ENCODE measurements at regions not wholly inside any gene's neighbourhood (a gene's known extent, or its start where the extent isn't known, plus 50 kb on each side); places are given as distances from the start of the nearest gene placed in this dataset.

DNA sequence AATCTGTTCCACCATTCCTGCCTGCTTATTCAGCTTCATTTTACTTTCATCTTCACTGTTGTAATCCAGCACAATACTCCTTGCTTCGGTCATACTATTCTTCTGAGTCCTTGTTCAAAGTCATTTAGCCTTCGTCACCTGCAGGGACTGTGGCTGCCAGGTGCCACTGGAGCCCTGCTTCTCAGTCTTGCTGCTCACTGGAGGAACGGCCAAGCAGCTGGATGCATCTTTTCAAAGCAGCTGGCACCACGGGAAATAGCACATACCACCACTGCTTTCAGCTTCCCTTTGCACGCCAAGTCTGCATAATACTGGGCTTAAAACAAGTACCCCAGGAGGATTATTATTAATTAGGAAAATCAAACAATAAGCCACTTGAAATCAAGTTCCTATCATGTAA is 287.6 kb downstream of the BCHE start (continued):
- no peak for TF ChIP-seq SAFB (IDR thresholded peaks at IDR 0.05; ENCODE audit: borderline replicate concordance, low read depth, low read length)
- TF ChIP-seq MTA3 (IDR thresholded peaks at IDR 0.05; ENCODE audit: borderline replicate concordance), result no peak
- no peak for TF ChIP-seq SIRT6 (IDR thresholded peaks at IDR 0.05; ENCODE audit: low read depth, low read length)
- TF ChIP-seq RUNX1 (IDR thresholded peaks at IDR 0.05; ENCODE audit: low read depth), result no peak
- TF ChIP-seq GTF2A2 (tag; IDR thresholded peaks at IDR 0.05), result no peak
- TF ChIP-seq NFIX (CRISPR knock-in tag; IDR thresholded peaks at IDR 0.05; ENCODE audit: low read depth), result no peak
- TF ChIP-seq, protein P1, sequence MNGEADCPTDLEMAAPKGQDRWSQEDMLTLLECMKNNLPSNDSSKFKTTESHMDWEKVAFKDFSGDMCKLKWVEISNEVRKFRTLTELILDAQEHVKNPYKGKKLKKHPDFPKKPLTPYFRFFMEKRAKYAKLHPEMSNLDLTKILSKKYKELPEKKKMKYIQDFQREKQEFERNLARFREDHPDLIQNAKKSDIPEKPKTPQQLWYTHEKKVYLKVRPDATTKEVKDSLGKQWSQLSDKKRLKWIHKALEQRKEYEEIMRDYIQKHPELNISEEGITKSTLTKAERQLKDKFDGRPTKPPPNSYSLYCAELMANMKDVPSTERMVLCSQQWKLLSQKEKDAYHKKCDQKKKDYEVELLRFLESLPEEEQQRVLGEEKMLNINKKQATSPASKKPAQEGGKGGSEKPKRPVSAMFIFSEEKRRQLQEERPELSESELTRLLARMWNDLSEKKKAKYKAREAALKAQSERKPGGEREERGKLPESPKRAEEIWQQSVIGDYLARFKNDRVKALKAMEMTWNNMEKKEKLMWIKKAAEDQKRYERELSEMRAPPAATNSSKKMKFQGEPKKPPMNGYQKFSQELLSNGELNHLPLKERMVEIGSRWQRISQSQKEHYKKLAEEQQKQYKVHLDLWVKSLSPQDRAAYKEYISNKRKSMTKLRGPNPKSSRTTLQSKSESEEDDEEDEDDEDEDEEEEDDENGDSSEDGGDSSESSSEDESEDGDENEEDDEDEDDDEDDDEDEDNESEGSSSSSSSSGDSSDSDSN (IDR thresholded peaks at IDR 0.05; ENCODE audit: borderline replicate concordance in 1 of 2, low read depth in 2 of 2, low read length in 2 of 2), result no peak

GRCh38 chr3:165549037-165549436 is 288.2 kb downstream of the BCHE start:
- DNase-seq (ENCODE audit: extremely low read depth in 1 of 4, low spot score in 3 of 4) (no peak), FAIRE-seq (no peak), ATAC-seq (no peak)
- no peaks in the 10 kb centered on the region for H3K79me2 ChIP-seq (ENCODE audit: control insufficient read depth, insufficient read depth, low read length)
- H3K4me3 ChIP-seq, result no peak overlapping the region
- BruUV-seq (replicated peaks), result no TSS peak
- H3K4me1 ChIP-seq (replicated peaks in 1 of 2; ENCODE audit: control insufficient read depth in 2 of 2, insufficient read depth in 2 of 2, low read length in 2 of 2), result no peaks in the 10 kb centered on the region
- in situ Hi-C loops (cut with MboI), result no loop called here
- H3K9me3 ChIP-seq (replicated peaks; ENCODE audit: control insufficient read depth, insufficient read depth, low read depth, low read length), result no peaks in the 10 kb centered on the region
- ChIA-PET POLR2A (no interaction called here), CTCF (ENCODE audit: low intra/inter-chr PET ratio) (no interaction called here)
- intact Hi-C loops (cut with micrococcal nuclease), result no loop called here
- no peak overlapping the region for H2AFZ ChIP-seq (ENCODE audit: low read depth, low read length)
- 0% methylated on average over 1 of the region's 1 CpG for WGBS (ENCODE audit: insufficient coverage, low coverage, missing lambda C conversion rate)
- no peak overlapping the region for H3K4me2 ChIP-seq (ENCODE audit: insufficient read depth, low read length)
- no peaks in the 10 kb centered on the region for H3K36me3 ChIP-seq (ENCODE audit: control insufficient read depth, insufficient read depth, low read length)
- H3K9ac ChIP-seq (ENCODE audit: insufficient read depth in 1 of 2, low read depth in 2 of 2, low read length in 2 of 2), result no peak overlapping the region
- no peaks in the 10 kb centered on the region for H3K9me1 ChIP-seq (ENCODE audit: control insufficient read depth, insufficient read depth, low read length)
- H3K27ac ChIP-seq (ENCODE audit: extremely low read depth, low read depth, low read length), result no peak overlapping the region
- H4K20me1 ChIP-seq (replicated peaks; ENCODE audit: control insufficient read depth, insufficient read depth, low read length), result no peaks in the 10 kb centered on the region
- no peaks in the 10 kb centered on the region for H3K27me3 ChIP-seq (ENCODE audit: control insufficient read depth in 2 of 2, insufficient read depth in 2 of 2, low read length in 2 of 2)
- TF ChIP-seq TCF7L2 (IDR thresholded peaks at IDR 0.05; ENCODE audit: low read depth, low read length), result no peak
- no peak for TF ChIP-seq DMBX1 (CRISPR knock-in tag; IDR thresholded peaks at IDR 0.05; ENCODE audit: borderline replicate concordance)
- TF ChIP-seq GABPB2 (CRISPR knock-in tag; conservative IDR thresholded peaks at IDR 0.05), result no peak
- no peak for TF ChIP-seq ARHGAP35 (IDR thresholded peaks at IDR 0.05; ENCODE audit: partially characterized antibody)
- TF ChIP-seq, protein P2, sequence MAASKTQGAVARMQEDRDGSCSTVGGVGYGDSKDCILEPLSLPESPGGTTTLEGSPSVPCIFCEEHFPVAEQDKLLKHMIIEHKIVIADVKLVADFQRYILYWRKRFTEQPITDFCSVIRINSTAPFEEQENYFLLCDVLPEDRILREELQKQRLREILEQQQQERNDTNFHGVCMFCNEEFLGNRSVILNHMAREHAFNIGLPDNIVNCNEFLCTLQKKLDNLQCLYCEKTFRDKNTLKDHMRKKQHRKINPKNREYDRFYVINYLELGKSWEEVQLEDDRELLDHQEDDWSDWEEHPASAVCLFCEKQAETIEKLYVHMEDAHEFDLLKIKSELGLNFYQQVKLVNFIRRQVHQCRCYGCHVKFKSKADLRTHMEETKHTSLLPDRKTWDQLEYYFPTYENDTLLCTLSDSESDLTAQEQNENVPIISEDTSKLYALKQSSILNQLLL (CRISPR knock-in tag; IDR thresholded peaks at IDR 0.05; ENCODE audit: borderline replicate concordance), result no peak
- TF ChIP-seq MEIS2 (IDR thresholded peaks at IDR 0.05; ENCODE audit: partially characterized antibody), result no peak
- no peak for TF ChIP-seq USF1 (CRISPR knock-in tag; IDR thresholded peaks at IDR 0.05)
- TF ChIP-seq IRF9 (tag; IDR thresholded peaks at IDR 0.05), result no peak
- TF ChIP-seq ZFP91 (CRISPR knock-in tag; IDR thresholded peaks at IDR 0.05), result no peak
